ENCODE measurements at regions not wholly inside any gene's neighbourhood (a gene's known extent, or its start where the extent isn't known, plus 50 kb on each side); places are given as distances from the start of the nearest gene placed in this dataset.

DNA sequence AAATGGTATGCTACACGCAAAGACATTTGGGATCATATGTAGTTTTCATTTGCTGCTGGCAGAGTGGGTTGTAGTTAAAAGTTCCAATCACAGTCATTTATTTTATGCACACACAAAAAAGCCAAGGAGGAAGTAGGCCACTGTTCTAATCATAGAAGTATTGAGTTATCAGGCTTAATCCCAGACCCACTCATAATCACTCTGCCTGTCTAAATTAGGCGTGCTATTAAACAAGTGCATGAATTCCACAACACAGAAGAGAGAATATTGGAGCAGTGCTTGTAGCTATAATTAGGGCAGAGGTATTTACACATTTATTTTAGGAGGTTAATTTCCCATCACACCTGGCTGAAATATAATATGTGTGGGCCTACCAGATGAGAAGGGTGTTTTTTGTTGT is 65.7 kb upstream of the FIGN start:
- ChIA-PET POLR2A (ENCODE audit: partially characterized antibody) (no interaction called here), CTCF (ENCODE audit: partially characterized antibody) (interaction anchor here (1.2 kb wide), 1 partner anchor 351 kb away, joined by 3 read pairs; no protein-coding TSS in a partner anchor)
- no peak for FAIRE-seq
- H3K4me2 ChIP-seq (ENCODE audit: insufficient read depth in 1 of 2, low read depth in 2 of 2, low read length in 2 of 2) = no peak overlapping the region
- no peak overlapping the region for H4K5ac ChIP-seq (ENCODE audit: insufficient read length, low read depth, low read length)
- H3K56ac ChIP-seq (replicated peaks; ENCODE audit: insufficient read length, low read depth, low read length) = no peak overlapping the region
- no peak overlapping the region for H2BK12ac ChIP-seq (ENCODE audit: low read depth, low read length)
- H2AFZ ChIP-seq (ENCODE audit: low read length) = no peak overlapping the region
- no peak overlapping the region for H2BK20ac ChIP-seq (ENCODE audit: low read length)
- 89% methylated on average over 2 of the region's 2 CpGs; no CpG with 5 or more reads in 1 of the 2 experiments for WGBS, 2 experiments (ENCODE audit: extremely low coverage in 1 of 2, insufficient coverage in 1 of 2, insufficient read length in 1 of 2, insufficient replicate concordance in 2 of 2, low coverage in 1 of 2, low lambda C conversion rate in 2 of 2, missing lambda C conversion rate in 1 of 2)
- no peak overlapping the region for H2BK120ac ChIP-seq (replicated peaks; ENCODE audit: low read depth, low read length)
- no peak overlapping the region for H3K23ac ChIP-seq (ENCODE audit: insufficient read length)
- no peak overlapping the region for H3K14ac ChIP-seq (ENCODE audit: insufficient read length)
- DNase-seq (ENCODE audit: low read depth in 1 of 2, low spot score in 2 of 2) = no peak
- no peak overlapping the region for H3K4me3 ChIP-seq (ENCODE audit: extremely low read depth in 1 of 4, insufficient read depth in 2 of 4, low read depth in 3 of 4, low read length in 4 of 4)
- H3K27me3 ChIP-seq (replicated peaks in 1 of 4; ENCODE audit: control insufficient read depth in 3 of 4, extremely low read depth in 1 of 4, insufficient read depth in 3 of 4, low read length in 3 of 4) = no peaks in the 10 kb centered on the region
- H3K79me2 ChIP-seq (ENCODE audit: control insufficient read depth in 1 of 2, insufficient read depth in 2 of 2, low read length in 2 of 2) = no peaks in the 10 kb centered on the region
- H3K23me2 ChIP-seq (ENCODE audit: low read depth, low read length) = no peaks in the 10 kb centered on the region
- no peaks in the 10 kb centered on the region for H3K79me1 ChIP-seq (ENCODE audit: low read depth, low read length)
- no peaks in the 10 kb centered on the region for H3K36me3 ChIP-seq (ENCODE audit: control insufficient read depth in 2 of 4, insufficient read depth in 4 of 4, low read length in 3 of 4)
- no peak overlapping the region for H2AK5ac ChIP-seq (ENCODE audit: low read depth, low read length)
- no peak overlapping the region for H2BK5ac ChIP-seq (ENCODE audit: low read depth, low read length)
- H4K8ac ChIP-seq (ENCODE audit: extremely low read depth, insufficient read depth, low read length) = no peak overlapping the region
- no peaks in the 10 kb centered on the region; a peak in 1 of 7 replicates for H3K4me1 ChIP-seq (replicated peaks in 1 of 4; ENCODE audit: control insufficient read depth in 3 of 4, insufficient read depth in 4 of 4, low read length in 3 of 4)
- H3K18ac ChIP-seq (ENCODE audit: extremely low read depth, low read length) = no peak overlapping the region
- no peak overlapping the region for H2BK15ac ChIP-seq (ENCODE audit: low read length)
- H3K27ac ChIP-seq (ENCODE audit: low read depth, low read length) = no peak overlapping the region
- H4K20me1 ChIP-seq (replicated peaks in 1 of 2; ENCODE audit: control insufficient read depth in 1 of 2, insufficient read depth in 2 of 2, low read length in 2 of 2) = no peaks in the 10 kb centered on the region
- no peaks in the 10 kb centered on the region for H3K9me3 ChIP-seq (ENCODE audit: insufficient read depth in 2 of 2, low read depth in 1 of 2, low read length in 1 of 2)
- no peak overlapping the region for H3K9ac ChIP-seq (replicated peaks in 1 of 4; ENCODE audit: extremely low read depth in 1 of 4, low read depth in 3 of 4, low read length in 3 of 4)
- no peak overlapping the region for H4K91ac ChIP-seq (replicated peaks; ENCODE audit: insufficient read length, low read length)
- TF ChIP-seq SIN3A (conservative IDR thresholded peaks at IDR 0.05 in 1 of 2, IDR thresholded peaks at IDR 0.05 in 1 of 2; ENCODE audit: low read depth in 1 of 2, low read length in 2 of 2) = no peak
- no peak for TF ChIP-seq FOSL1 (IDR thresholded peaks at IDR 0.05; ENCODE audit: insufficient read depth, low read depth, low read length)
- no peak overlapping the region for H3K4ac ChIP-seq (replicated peaks; ENCODE audit: insufficient read length, low read depth, low read length)

Measured in H1 (cell line).